ENCODE measurements at regions not wholly inside any gene's neighbourhood (a gene's known extent, or its start where the extent isn't known, plus 50 kb on each side); places are given as distances from the start of the nearest gene placed in this dataset.

DNA sequence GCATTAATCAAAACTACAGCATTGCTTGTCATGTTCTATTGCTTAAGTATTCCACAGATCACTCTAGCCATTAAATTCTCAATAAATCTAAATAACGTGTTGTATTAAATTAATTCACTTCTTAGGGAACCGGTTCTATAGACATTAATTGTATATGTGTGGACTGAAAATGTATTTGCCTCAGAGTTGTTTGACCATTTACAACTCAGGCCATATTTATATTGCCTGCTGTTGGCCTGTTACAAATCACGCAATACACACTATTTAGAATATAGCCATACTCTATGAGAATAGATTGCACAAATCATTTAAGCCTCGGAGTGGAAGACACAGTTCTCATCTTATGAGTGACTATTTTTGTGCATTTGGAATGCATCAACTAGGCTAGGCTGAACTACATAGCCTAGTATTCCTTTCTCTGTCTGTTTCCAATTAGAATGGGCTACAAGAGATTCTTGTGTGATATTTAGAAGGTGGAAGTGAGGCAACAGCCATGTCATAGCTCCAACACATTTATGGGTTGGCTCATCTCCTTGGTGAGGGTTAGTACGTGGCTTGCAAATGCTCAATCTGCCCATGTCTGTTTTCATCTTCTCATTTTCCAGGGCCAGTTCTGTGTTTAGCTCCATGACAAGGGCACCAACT is 1116.1 kb downstream of the PCDH9 start:
- Histone ChIP-seq H3K79me2 (ENCODE audit: insufficient read depth, low read length) (no peaks in the 10 kb centered on the region), H2AFZ (ENCODE audit: low read depth, low read length, severe bottlenecking) (no peak overlapping the region), H3F3A (ENCODE audit: insufficient read depth) (no peaks in the 10 kb centered on the region), H4K20me1 (ENCODE audit: low read depth, low read length) (no peaks in the 10 kb centered on the region), H3K27ac (ENCODE audit: low read depth, low read length) (no peak overlapping the region), H3K4me2 (ENCODE audit: low read depth, low read length, poor library complexity, severe bottlenecking) (no peak overlapping the region), H3K9me2 (replicated peaks; ENCODE audit: insufficient read depth, low read length) (no peaks in the 10 kb centered on the region), H3K36me3 (ENCODE audit: low read length) (no peaks in the 10 kb centered on the region), H3K27me3 (ENCODE audit: low read length) (no peaks in the 10 kb centered on the region), H3K9me3 (ENCODE audit: insufficient read depth, low read length) (no peaks in the 10 kb centered on the region), H3K9ac (ENCODE audit: low read length) (no peak overlapping the region), H3K4me3 (ENCODE audit: insufficient read depth, low read length, poor library complexity, severe bottlenecking) (no peak overlapping the region)
- no peak for TF ChIP-seq EZH2phosphoT487 (conservative IDR thresholded peaks at IDR 0.05; ENCODE audit: low read length)
- TF ChIP-seq, protein P1, sequence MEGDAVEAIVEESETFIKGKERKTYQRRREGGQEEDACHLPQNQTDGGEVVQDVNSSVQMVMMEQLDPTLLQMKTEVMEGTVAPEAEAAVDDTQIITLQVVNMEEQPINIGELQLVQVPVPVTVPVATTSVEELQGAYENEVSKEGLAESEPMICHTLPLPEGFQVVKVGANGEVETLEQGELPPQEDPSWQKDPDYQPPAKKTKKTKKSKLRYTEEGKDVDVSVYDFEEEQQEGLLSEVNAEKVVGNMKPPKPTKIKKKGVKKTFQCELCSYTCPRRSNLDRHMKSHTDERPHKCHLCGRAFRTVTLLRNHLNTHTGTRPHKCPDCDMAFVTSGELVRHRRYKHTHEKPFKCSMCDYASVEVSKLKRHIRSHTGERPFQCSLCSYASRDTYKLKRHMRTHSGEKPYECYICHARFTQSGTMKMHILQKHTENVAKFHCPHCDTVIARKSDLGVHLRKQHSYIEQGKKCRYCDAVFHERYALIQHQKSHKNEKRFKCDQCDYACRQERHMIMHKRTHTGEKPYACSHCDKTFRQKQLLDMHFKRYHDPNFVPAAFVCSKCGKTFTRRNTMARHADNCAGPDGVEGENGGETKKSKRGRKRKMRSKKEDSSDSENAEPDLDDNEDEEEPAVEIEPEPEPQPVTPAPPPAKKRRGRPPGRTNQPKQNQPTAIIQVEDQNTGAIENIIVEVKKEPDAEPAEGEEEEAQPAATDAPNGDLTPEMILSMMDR (IDR thresholded peaks at IDR 0.05; ENCODE audit: insufficient read depth, low read length, poor library complexity, severe bottlenecking), result no peak

DNA sequence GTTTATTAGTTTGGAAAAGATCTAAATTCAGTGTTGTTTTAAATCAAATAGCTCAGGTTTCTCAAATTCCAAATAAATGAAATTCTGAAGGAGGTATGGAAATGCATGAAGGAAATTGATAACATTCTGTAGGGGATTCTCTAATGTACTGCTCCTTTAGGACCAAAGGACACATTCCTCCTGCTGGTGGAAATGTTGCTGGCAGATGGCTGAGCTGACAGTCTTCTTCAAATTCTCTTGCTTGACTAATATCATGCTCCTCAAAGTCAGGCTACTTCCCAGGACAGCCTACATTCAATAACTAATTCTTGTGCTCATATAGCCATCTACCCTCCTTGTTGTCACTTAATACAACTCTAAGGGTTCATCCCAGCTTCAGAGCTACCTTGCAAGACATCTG is 1118.5 kb downstream of the PCDH9 start:
- Histone ChIP-seq H3K27me3 (ENCODE audit: low read length) (no peaks in the 10 kb centered on the region), H3K36me3 (ENCODE audit: low read length) (no peaks in the 10 kb centered on the region), H3K27ac (ENCODE audit: low read depth, low read length) (no peak overlapping the region), H2AFZ (ENCODE audit: low read depth, low read length, severe bottlenecking) (no peak overlapping the region), H4K20me1 (ENCODE audit: low read depth, low read length) (no peaks in the 10 kb centered on the region), H3K79me2 (ENCODE audit: insufficient read depth, low read length) (no peaks in the 10 kb centered on the region), H3F3A (ENCODE audit: insufficient read depth) (no peaks in the 10 kb centered on the region), H3K9me3 (ENCODE audit: insufficient read depth, low read length) (no peaks in the 10 kb centered on the region), H3K4me3 (ENCODE audit: insufficient read depth, low read length, poor library complexity, severe bottlenecking) (no peak overlapping the region), H3K4me2 (ENCODE audit: low read depth, low read length, poor library complexity, severe bottlenecking) (no peak overlapping the region), H3K9me2 (replicated peaks; ENCODE audit: insufficient read depth, low read length) (no peaks in the 10 kb centered on the region), H3K9ac (ENCODE audit: low read length) (no peak overlapping the region)
- TF ChIP-seq, protein P1 (IDR thresholded peaks at IDR 0.05; ENCODE audit: insufficient read depth, low read length, poor library complexity, severe bottlenecking), result no peak
- TF ChIP-seq EZH2phosphoT487 (conservative IDR thresholded peaks at IDR 0.05; ENCODE audit: low read length), result no peak

DNA sequence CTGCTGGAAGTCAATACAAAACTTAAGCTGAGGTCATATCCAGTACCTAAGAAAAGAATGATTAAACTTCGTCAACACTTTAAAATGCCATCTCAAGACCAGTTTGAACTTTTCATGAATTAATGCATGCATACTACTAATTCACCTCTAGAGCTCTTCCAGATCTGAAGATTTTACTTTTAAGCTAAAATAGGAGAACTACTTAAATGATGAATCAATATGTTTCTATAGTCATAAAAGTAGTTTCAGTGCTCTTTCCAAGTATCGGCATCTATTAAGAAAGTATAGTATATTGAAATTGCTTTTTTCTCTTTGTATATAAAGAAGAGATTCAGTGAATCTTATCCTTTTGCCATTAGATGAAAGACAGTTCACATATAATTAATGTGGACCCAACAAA is 1123.9 kb downstream of the PCDH9 start:
- Histone ChIP-seq H2AFZ (ENCODE audit: low read depth, low read length, severe bottlenecking) (no peak overlapping the region), H3K9me3 (ENCODE audit: insufficient read depth, low read length) (no peaks in the 10 kb centered on the region), H3K4me3 (ENCODE audit: insufficient read depth, low read length, poor library complexity, severe bottlenecking) (no peak overlapping the region), H3K27ac (ENCODE audit: low read depth, low read length) (no peak overlapping the region), H3K79me2 (ENCODE audit: insufficient read depth, low read length) (no peaks in the 10 kb centered on the region), H4K20me1 (ENCODE audit: low read depth, low read length) (no peaks in the 10 kb centered on the region), H3K36me3 (ENCODE audit: low read length) (no peaks in the 10 kb centered on the region), H3K9ac (ENCODE audit: low read length) (no peak overlapping the region), H3F3A (ENCODE audit: insufficient read depth) (no peaks in the 10 kb centered on the region), H3K27me3 (ENCODE audit: low read length) (no peaks in the 10 kb centered on the region), H3K4me2 (ENCODE audit: low read depth, low read length, poor library complexity, severe bottlenecking) (no peak overlapping the region), H3K9me2 (replicated peaks; ENCODE audit: insufficient read depth, low read length) (no peaks in the 10 kb centered on the region)
- TF ChIP-seq EZH2phosphoT487 (conservative IDR thresholded peaks at IDR 0.05; ENCODE audit: low read length), result no peak
- TF ChIP-seq, protein P1 (IDR thresholded peaks at IDR 0.05; ENCODE audit: insufficient read depth, low read length, poor library complexity, severe bottlenecking), result no peak

Measured in SU-DHL-6 (cell line).